Prostate gland (tissue), 2 donors: ENCODE measurements at regions not wholly inside any gene's neighbourhood (a gene's known extent, or its start where the extent isn't known, plus 50 kb on each side); places are given as distances from the start of the nearest gene placed in this dataset.

Experiments used
- DNase-seq: peaks from one replicate; pipeline ENCODE4 v3.0.0-alpha.2; 2019; ENCODE audit warnings: low spot score
- H3K27ac ChIP-seq, 2 donors: fragments of 200-600 bp; sonication (generic); 2 replicates each; pipeline ENCODE4 v1.5.1; 2017 to 2019
- H3K27me3 ChIP-seq: fragments of 200-600 bp; sonication (generic); replicated peaks from 2 replicates; pipeline ENCODE4 v1.5.1; 2019; ENCODE audit not compliant: insufficient read depth
- H3K36me3 ChIP-seq, 2 donors: fragments of 200-600 bp; sonication (generic); 1 replicate in 1 of 2; 2 replicates in 1 of 2; pipeline versions ENCODE4 v1.5.1 to v1.8.1; 2017 to 2019
- H3K4me1 ChIP-seq: fragments of 200-600 bp; sonication (generic); replicated peaks from 2 replicates; pipeline ENCODE4 v1.5.1; 2019
- H3K4me3 ChIP-seq, 2 donors: fragments of 200-600 bp; sonication (generic); 2 replicates each; pipeline ENCODE4 v1.5.1; 2017 to 2019
- H3K9me3 ChIP-seq: fragments of 200-600 bp; sonication (generic); 2 replicates; pipeline ENCODE4 v1.5.1; 2017
- POLR2A ChIP-seq: fragments of 450-650 bp; IDR thresholded peaks from one replicate; pipeline ENCODE4 v1.6.1; 2016; ENCODE audit warnings: antibody characterized with exemption, mild to moderate bottlenecking
- POLR2AphosphoS5 ChIP-seq: sonication (generic); formaldehyde crosslinking; IDR thresholded peaks from one replicate; pipeline ENCODE4 v1.6.1; 2017; ENCODE audit warnings: antibody characterized with exemption
- WGBS: methylation state at CpG from one replicate; pipeline ENCODE4 v1.1.5; 2018; 5-methylcytosine and 5-hydroxymethylcytosine counted together
- intact Hi-C: fragments of 100-400 bp; cut with DNase I; formaldehyde crosslinking; loops from one replicate; pipeline ENCODE4 v1.14.2; 2022
- TF ChIP-seq, protein P1 (sequence below), 4 experiments: fragments of 200-600 bp in 2 of 4; fragments of 450-650 bp in 2 of 4; sonication (generic) in 2 of 4; IDR thresholded peaks; 1 replicate in 3 of 4; 2 replicates in 1 of 4; pipeline ENCODE4 v1.5.1; 2016 to 2019; ENCODE audit warnings: antibody characterized with exemption in 4 of 4, mild to moderate bottlenecking in 2 of 4, moderate library complexity in 2 of 4

DNA sequence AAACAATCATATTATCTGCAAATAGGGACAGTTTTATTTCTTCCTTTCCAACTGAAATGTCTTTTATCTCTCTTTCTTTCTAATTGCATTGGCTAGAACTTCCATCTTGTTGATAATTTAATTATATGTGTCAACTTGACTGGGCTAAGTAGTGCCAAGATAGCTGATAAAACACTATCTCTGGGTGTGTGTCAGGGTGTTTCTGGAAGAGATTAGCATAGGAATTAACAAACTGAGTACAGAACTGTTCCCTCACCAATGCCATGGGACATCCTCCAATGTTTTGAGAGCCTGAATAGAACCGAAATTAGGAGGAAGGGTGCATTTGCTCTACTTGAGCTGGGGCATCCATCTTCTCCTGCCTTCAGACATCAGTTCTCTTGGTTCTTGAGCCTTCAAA, 1027.2 kb downstream of the FAT4 start:
- H3K9me3 ChIP-seq = no peaks in the 10 kb centered on the region
- H3K27ac ChIP-seq = no peak overlapping the region
- H3K4me1 ChIP-seq = no peaks in the 10 kb centered on the region
- TF ChIP-seq, protein P1, sequence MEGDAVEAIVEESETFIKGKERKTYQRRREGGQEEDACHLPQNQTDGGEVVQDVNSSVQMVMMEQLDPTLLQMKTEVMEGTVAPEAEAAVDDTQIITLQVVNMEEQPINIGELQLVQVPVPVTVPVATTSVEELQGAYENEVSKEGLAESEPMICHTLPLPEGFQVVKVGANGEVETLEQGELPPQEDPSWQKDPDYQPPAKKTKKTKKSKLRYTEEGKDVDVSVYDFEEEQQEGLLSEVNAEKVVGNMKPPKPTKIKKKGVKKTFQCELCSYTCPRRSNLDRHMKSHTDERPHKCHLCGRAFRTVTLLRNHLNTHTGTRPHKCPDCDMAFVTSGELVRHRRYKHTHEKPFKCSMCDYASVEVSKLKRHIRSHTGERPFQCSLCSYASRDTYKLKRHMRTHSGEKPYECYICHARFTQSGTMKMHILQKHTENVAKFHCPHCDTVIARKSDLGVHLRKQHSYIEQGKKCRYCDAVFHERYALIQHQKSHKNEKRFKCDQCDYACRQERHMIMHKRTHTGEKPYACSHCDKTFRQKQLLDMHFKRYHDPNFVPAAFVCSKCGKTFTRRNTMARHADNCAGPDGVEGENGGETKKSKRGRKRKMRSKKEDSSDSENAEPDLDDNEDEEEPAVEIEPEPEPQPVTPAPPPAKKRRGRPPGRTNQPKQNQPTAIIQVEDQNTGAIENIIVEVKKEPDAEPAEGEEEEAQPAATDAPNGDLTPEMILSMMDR (IDR thresholded peaks at IDR 0.05) = no peak
- no peak for TF ChIP-seq POLR2AphosphoS5
- TF ChIP-seq POLR2A = no peak
- no peaks in the 10 kb centered on the region for H3K27me3 ChIP-seq
- H3K36me3 ChIP-seq = no peaks in the 10 kb centered on the region
- no peak for DNase-seq
- no peak overlapping the region for H3K4me3 ChIP-seq
- intact Hi-C loops = no loop called here
- WGBS = 100% methylated on average over 1 of the region's 1 CpG

DNA sequence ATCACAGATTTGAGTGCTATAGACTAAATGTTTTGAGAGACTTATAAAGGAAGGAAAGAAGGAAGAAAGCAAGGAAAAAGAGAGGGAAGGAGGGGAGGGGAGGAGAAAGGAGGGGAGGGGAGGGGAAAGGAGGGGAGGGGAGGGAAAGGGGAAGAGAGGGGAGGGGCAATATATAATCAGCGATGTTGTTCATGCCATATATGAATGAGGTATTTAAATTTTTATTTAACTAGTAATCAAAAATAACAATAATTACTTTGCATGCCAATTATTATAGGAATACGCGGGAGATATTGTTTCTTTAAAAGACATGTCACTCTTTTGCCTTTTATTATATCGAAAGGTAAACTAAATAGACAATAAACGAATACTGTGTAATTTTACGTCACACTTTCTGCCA, 1029.7 kb downstream of the FAT4 start:
- 86% methylated on average over 6 of the region's 6 CpGs for WGBS
- intact Hi-C loops = no loop called here
- TF ChIP-seq, protein P1 (IDR thresholded peaks at IDR 0.05) = no peak
- TF ChIP-seq POLR2AphosphoS5 = no peak
- no peak for TF ChIP-seq POLR2A
- Histone ChIP-seq H3K27me3 (no peaks in the 10 kb centered on the region), H3K4me1 (no peaks in the 10 kb centered on the region), H3K4me3 (no peak overlapping the region), H3K27ac (no peak overlapping the region), H3K9me3 (no peaks in the 10 kb centered on the region), H3K36me3 (no peaks in the 10 kb centered on the region)
- DNase-seq = no peak

DNA sequence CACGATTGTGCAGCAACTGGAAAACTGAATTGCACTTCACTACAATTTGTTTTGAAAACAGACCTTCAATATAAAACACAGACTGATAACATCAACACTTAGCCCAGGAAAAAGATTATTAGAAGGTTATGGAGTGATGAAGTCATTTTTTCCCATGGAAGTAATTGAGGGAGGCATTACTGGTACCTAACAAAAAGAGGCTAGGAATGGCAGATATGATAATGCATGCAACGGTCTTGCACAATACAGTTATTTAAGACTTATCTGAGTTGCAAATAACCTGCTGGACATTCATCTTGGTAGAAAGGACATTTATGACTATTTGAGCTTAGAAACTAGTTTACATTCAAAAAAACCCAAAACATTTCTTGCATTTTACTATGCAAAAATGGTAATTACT, 1031.9 kb downstream of the FAT4 start:
- no peak overlapping the region for H3K4me3 ChIP-seq
- H3K27ac ChIP-seq = no peak overlapping the region
- TF ChIP-seq POLR2A (no peak), POLR2AphosphoS5 (no peak)
- TF ChIP-seq, protein P1 (IDR thresholded peaks at IDR 0.05) = no peak
- intact Hi-C loops = no loop called here
- 58% methylated on average over 2 of the region's 2 CpGs for WGBS
- no peaks in the 10 kb centered on the region for H3K9me3 ChIP-seq
- H3K27me3 ChIP-seq = no peaks in the 10 kb centered on the region
- DNase-seq = no peak
- H3K4me1 ChIP-seq = no peaks in the 10 kb centered on the region
- no peaks in the 10 kb centered on the region for H3K36me3 ChIP-seq

DNA sequence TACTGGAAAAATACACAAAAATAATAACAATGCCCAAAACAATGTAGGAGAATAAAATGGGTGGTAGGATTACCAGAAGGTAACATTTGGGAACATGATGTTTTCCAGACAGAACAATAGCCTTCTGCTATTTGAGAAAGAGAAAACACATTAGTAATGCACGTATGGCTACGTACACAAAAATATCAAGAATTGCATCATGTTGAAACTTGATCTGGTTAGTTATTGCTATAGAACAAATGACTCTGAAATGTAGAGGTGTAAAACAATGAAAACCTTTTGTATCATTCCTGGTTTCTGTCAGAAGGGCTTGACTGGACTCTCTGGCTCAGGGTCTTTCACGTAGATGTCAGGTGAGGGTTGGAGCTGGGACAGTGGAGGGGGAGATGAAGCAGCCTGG, 1040.0 kb downstream of the FAT4 start:
- Histone ChIP-seq H3K36me3 (no peaks in the 10 kb centered on the region), H3K4me1 (no peaks in the 10 kb centered on the region), H3K27ac (no peak overlapping the region), H3K4me3 (no peak overlapping the region), H3K9me3 (no peaks in the 10 kb centered on the region), H3K27me3 (no peaks in the 10 kb centered on the region)
- TF ChIP-seq, protein P1 (IDR thresholded peaks at IDR 0.05) = no peak
- TF ChIP-seq POLR2A (no peak), POLR2AphosphoS5 (no peak)
- WGBS = 51% methylated on average over 3 of the region's 3 CpGs
- intact Hi-C loops = no loop called here
- DNase-seq = no peak

DNA sequence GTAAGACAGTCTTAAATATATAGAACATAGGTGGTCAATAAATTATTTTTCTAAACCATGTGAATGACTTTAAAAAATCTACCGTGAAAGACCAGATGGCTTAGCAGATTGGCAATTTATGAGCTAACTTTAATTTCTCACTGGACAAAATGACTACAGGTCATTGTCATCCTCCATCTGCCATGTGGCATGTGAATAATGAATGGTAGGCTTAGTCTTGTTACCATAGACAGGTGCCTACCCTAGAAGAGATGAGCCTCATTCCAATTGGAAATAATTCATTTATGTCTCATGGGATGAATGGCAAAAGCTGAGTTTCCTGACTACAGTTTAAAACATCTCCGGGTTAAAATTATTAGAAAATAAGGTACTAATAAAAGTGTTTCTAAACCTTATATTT, 1043.3 kb downstream of the FAT4 start:
- Histone ChIP-seq H3K4me1 (no peaks in the 10 kb centered on the region), H3K27me3 (no peaks in the 10 kb centered on the region), H3K9me3 (no peaks in the 10 kb centered on the region), H3K36me3 (no peaks in the 10 kb centered on the region), H3K4me3 (no peak overlapping the region), H3K27ac (no peak overlapping the region)
- 93% methylated on average over 2 of the region's 2 CpGs for WGBS
- no peak for TF ChIP-seq POLR2AphosphoS5
- TF ChIP-seq, protein P1 (IDR thresholded peaks at IDR 0.05) = no peak
- no peak for TF ChIP-seq POLR2A
- DNase-seq = no peak
- intact Hi-C loops = no loop called here
